Thyroid gland (tissue), 4 donors: ENCODE measurements at regions not wholly inside any gene's neighbourhood (a gene's known extent, or its start where the extent isn't known, plus 50 kb on each side); places are given as distances from the start of the nearest gene placed in this dataset.

Experiments
- DNase-seq, 2 donors: peaks; one replicate each; pipeline ENCODE4 v3.0.0-alpha.2; 2019
- H3K27ac ChIP-seq, 3 donors: fragments of 200-600 bp; sonication (generic); 1 replicate in 2 of 3; 2 replicates in 1 of 3; pipeline ENCODE4 v1.5.1; 2016 to 2019; ENCODE audit warnings: mild to moderate bottlenecking in 1 of 3, moderate library complexity in 1 of 3
- H3K27me3 ChIP-seq: fragments of 200-600 bp; sonication (generic); one replicate; pipeline ENCODE4 v1.5.1; 2019
- H3K36me3 ChIP-seq, 2 donors: fragments of 200-600 bp; sonication (generic); one replicate each; pipeline ENCODE4 v1.5.1; 2016 to 2019
- H3K4me1 ChIP-seq, 2 donors: fragments of 200-600 bp; sonication (generic); one replicate each; pipeline ENCODE4 v1.5.1; 2017 to 2019
- H3K4me3 ChIP-seq, 3 donors: fragments of 200-600 bp; sonication (generic); replicated peaks in 1 of 3; 1 replicate in 2 of 3; 2 replicates in 1 of 3; pipeline ENCODE4 v1.5.1; 2016; ENCODE audit warnings: mild to moderate bottlenecking in 1 of 3
- H3K9me3 ChIP-seq: fragments of 200-600 bp; sonication (generic); one replicate; pipeline ENCODE4 v1.5.1; 2017
- POLR2A ChIP-seq, 2 donors: fragments of 450-650 bp; IDR thresholded peaks; one replicate each; pipeline ENCODE4 v1.6.1; 2017; ENCODE audit warnings: antibody characterized with exemption in 2 of 2, mild to moderate bottlenecking in 2 of 2, moderate library complexity in 1 of 2
- WGBS, 2 donors: methylation state at CpG; one replicate each; pipeline ENCODE4 v1.1.5; 2017; 5-methylcytosine and 5-hydroxymethylcytosine counted together
- intact Hi-C: fragments of 100-400 bp; cut with DNase I; formaldehyde crosslinking; loops from one replicate; pipeline ENCODE4 v1.15.1; 2023
- TF ChIP-seq, protein P1 (sequence below), 6 experiments: fragments of 200-600 bp in 3 of 6; fragments of 450-650 bp in 3 of 6; sonication (generic) in 3 of 6; IDR thresholded peaks; one replicate each; pipeline ENCODE4 v1.5.1; 2016 to 2019; ENCODE audit warnings: antibody characterized with exemption in 6 of 6, mild to moderate bottlenecking in 2 of 6, inconsistent platforms in 1 of 6, moderate library complexity in 1 of 6

DNA sequence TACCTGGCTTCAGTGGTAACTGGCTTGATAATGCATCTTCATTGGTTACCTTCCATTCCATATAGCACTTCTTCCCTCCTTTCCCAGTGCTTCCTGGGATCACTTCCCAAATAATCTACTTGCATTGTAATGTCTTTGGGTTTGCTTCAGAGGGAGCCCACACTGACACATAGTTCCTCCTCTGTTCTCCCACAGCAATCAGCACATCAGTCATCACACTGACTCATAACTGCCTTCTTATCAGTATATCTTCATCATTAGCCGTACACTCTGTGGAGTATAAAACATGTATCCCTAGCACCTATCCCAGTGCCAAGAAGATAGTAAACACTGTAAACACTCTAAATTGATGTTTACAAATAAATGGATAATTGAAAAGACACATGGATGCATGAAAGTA, 91.4 kb upstream of the SCN10A start:
- Histone ChIP-seq H3K4me1 (no peaks in the 10 kb centered on the region), H3K9me3 (no peaks in the 10 kb centered on the region), H3K4me3 (no peak overlapping the region), H3K36me3 (no peaks in the 10 kb centered on the region), H3K27ac (no peak overlapping the region), H3K27me3 (no peaks in the 10 kb centered on the region)
- TF ChIP-seq POLR2A (IDR thresholded peaks at IDR 0.05), result no peak
- TF ChIP-seq, protein P1, sequence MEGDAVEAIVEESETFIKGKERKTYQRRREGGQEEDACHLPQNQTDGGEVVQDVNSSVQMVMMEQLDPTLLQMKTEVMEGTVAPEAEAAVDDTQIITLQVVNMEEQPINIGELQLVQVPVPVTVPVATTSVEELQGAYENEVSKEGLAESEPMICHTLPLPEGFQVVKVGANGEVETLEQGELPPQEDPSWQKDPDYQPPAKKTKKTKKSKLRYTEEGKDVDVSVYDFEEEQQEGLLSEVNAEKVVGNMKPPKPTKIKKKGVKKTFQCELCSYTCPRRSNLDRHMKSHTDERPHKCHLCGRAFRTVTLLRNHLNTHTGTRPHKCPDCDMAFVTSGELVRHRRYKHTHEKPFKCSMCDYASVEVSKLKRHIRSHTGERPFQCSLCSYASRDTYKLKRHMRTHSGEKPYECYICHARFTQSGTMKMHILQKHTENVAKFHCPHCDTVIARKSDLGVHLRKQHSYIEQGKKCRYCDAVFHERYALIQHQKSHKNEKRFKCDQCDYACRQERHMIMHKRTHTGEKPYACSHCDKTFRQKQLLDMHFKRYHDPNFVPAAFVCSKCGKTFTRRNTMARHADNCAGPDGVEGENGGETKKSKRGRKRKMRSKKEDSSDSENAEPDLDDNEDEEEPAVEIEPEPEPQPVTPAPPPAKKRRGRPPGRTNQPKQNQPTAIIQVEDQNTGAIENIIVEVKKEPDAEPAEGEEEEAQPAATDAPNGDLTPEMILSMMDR (IDR thresholded peaks at IDR 0.05), result no peak
- WGBS, 2 donors, result 83 to 87% methylated on average over 1 of the region's 1 CpG
- intact Hi-C loops, result no loop called here
- DNase-seq, result no peak

DNA sequence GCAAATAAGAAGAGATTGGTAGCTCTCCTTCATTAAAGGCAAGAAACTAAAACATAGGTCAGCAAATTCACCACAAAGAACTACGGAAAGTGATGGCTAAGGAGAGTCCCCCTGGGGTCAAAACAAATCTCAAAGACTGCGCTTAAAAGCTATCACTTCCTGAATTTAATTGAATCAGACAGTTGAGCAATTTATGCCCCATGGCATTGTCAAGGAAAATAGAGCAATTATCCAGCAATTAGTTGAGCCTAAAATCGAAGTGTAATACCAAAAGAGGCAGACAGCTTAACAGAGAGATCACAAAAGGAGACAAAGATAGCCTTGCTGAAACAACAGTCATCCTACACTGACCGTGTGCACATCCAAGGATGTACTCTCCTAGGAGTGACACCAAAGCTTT, 74.4 kb upstream of the SCN10A start:
- 73 to 76% methylated on average over 4 of the region's 4 CpGs for WGBS, 2 donors

DNA sequence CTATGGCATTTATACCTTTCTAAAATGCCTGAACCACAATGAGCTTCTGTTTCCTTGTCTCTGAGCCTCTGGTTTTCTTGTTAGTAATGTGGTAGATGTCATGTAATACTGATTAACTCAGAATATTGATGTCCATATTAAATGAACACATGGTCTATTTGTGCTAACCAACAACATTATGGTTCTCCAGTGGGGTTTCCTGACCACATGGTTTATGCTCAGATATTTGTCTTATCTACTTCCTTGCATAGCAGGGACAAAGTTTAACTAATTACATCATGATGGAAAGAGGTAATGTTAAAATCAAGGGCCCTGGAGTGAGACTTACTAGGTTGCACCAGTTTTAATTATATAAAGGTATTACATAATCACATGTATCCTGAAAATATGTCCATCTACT, 62.6 kb upstream of the SCN10A start:
- no peaks in the 10 kb centered on the region for H3K27me3 ChIP-seq

More for the DNA sequence above, 74.4 kb upstream of the SCN10A start:
- no peaks in the 10 kb centered on the region for H3K27me3 ChIP-seq
- H3K4me1 ChIP-seq, result no peaks in the 10 kb centered on the region
- H3K9me3 ChIP-seq, result no peaks in the 10 kb centered on the region
- H3K36me3 ChIP-seq, result no peaks in the 10 kb centered on the region
- DNase-seq, result no peak
- TF ChIP-seq, protein P1 (IDR thresholded peaks at IDR 0.05), result no peak
- TF ChIP-seq POLR2A (IDR thresholded peaks at IDR 0.05), result no peak
- intact Hi-C loops, result no loop called here
- no peak overlapping the region for H3K27ac ChIP-seq
- H3K4me3 ChIP-seq, result no peak overlapping the region

More for the DNA sequence above, 62.6 kb upstream of the SCN10A start:
- H3K4me1 ChIP-seq, result no peaks in the 10 kb centered on the region
- H3K9me3 ChIP-seq, result no peaks in the 10 kb centered on the region
- no peak for DNase-seq
- no peak overlapping the region for H3K4me3 ChIP-seq
- TF ChIP-seq, protein P1 (IDR thresholded peaks at IDR 0.05), result no peak
- no peak overlapping the region for H3K27ac ChIP-seq
- H3K36me3 ChIP-seq, result no peaks in the 10 kb centered on the region
- intact Hi-C loops, result no loop called here
